IMR-90 (cell line): ENCODE measurements at regions not wholly inside any gene's neighbourhood (a gene's known extent, or its start where the extent isn't known, plus 50 kb on each side); places are given as distances from the start of the nearest gene placed in this dataset.
A peak's percentile ranks its signal among the peaks of the same experiment; 100 is the strongest.

Source experiments
- ATAC-seq: fragments of 200-7000 bp; cut with Tn5 transposase; 2 replicates; pipeline ENCODE4 v1.9.1; 2020; ENCODE audit warnings: low read depth, mild to moderate bottlenecking, moderate library complexity
- BruUV-seq: library from RNA; stranded (reverse); fragments of 400-500 nt; replicated peaks from 2 replicates; lab custom pipeline; 2021; lab: Mats Ljungman, UMichigan
- CTCF ChIA-PET: fragments of 300-600 bp; formaldehyde crosslinking; extraction: SDS; loops from one replicate; lab custom pipeline; 2021; ENCODE audit warnings: antibody characterized with exemption; lab: Yijun Ruan, JAX
- POLR2A ChIA-PET: fragments of 300-600 bp; sonication (Branson Sonifier 250); formaldehyde crosslinking; loops from one replicate; lab custom pipeline; 2022; ENCODE audit warnings: antibody characterized with exemption; ENCODE audit not compliant: unreplicated experiment; lab: Charles Lee
- DNase-seq: peaks from one replicate; pipeline ENCODE4 v3.0.0; 2013
- H2AFZ ChIP-seq: replicated peaks from 2 replicates; pipeline ENCODE3; 2013; ENCODE audit warnings: low read length, mild to moderate bottlenecking; ENCODE audit not compliant: poor library complexity
- H2AK5ac ChIP-seq: 2 replicates; pipeline ENCODE4 v1.6.1; 2013; ENCODE audit warnings: low read depth, low read length, inconsistent platforms
- H2AK9ac ChIP-seq: replicated peaks from 2 replicates; pipeline ENCODE3; 2013; ENCODE audit warnings: mild to moderate bottlenecking, low read depth, low read length, moderate library complexity; ENCODE audit not compliant: poor library complexity
- H2BK120ac ChIP-seq: 2 replicates; pipeline ENCODE4 v1.6.1; 2013; ENCODE audit warnings: low read depth, low read length, inconsistent platforms
- H2BK15ac ChIP-seq: 3 replicates; pipeline ENCODE4 v1.6.1; 2013; ENCODE audit warnings: low read depth, low read length, inconsistent platforms
- H2BK20ac ChIP-seq: 2 replicates; pipeline ENCODE4 v1.6.1; 2013; ENCODE audit warnings: low read depth, mild to moderate bottlenecking, inconsistent platforms, low read length, moderate library complexity
- H2BK5ac ChIP-seq: 2 replicates; pipeline ENCODE4 v1.6.1; 2013; ENCODE audit warnings: mild to moderate bottlenecking, low read depth, low read length, inconsistent platforms; ENCODE audit not compliant: poor library complexity, severe bottlenecking
- H3K14ac ChIP-seq: replicated peaks from 2 replicates; pipeline ENCODE4 v1.6.1; 2013; ENCODE audit warnings: low read depth, low read length, inconsistent platforms
- H3K18ac ChIP-seq: 2 replicates; pipeline ENCODE4 v1.6.1; 2013; ENCODE audit warnings: low read depth, low read length, control low read depth
- H3K23ac ChIP-seq: 2 replicates; pipeline ENCODE4 v1.6.1; 2013; ENCODE audit warnings: low read depth, low read length, inconsistent platforms
- H3K27ac ChIP-seq: 2 replicates; pipeline ENCODE4 v1.5.1; 2013; ENCODE audit warnings: mild to moderate bottlenecking, control low read depth, low read length; ENCODE audit not compliant: insufficient read depth
- H3K27me3 ChIP-seq: 2 replicates; pipeline ENCODE4 v1.6.1; 2013; ENCODE audit warnings: low read length; ENCODE audit not compliant: control insufficient read depth, insufficient read depth
- H3K36me3 ChIP-seq: 2 replicates; pipeline ENCODE4 v1.6.1; 2013; ENCODE audit warnings: low read length, mixed read lengths; ENCODE audit not compliant: control insufficient read depth, insufficient read depth
- H3K4ac ChIP-seq: 2 replicates; pipeline ENCODE4 v1.6.1; 2013; ENCODE audit warnings: low read depth, low read length, inconsistent platforms
- H3K4me1 ChIP-seq: 2 replicates; pipeline ENCODE4 v1.6.1; 2013; ENCODE audit warnings: low read length, mixed read lengths; ENCODE audit not compliant: control insufficient read depth, insufficient read depth
- H3K4me2 ChIP-seq: 2 replicates; pipeline ENCODE4 v1.6.1; 2013; ENCODE audit warnings: low read depth, mild to moderate bottlenecking, control low read depth, low read length, moderate library complexity
- H3K4me3 ChIP-seq: 2 replicates; pipeline ENCODE4 v1.5.1; 2013; ENCODE audit warnings: low read depth, mild to moderate bottlenecking, control low read depth, low read length, moderate library complexity; ENCODE audit not compliant: insufficient read depth
- H3K56ac ChIP-seq: 2 replicates; pipeline ENCODE4 v1.6.1; 2013; ENCODE audit warnings: low read length, inconsistent platforms; ENCODE audit not compliant: insufficient read depth; ENCODE audit errors: extremely low read depth
- H3K79me1 ChIP-seq, 2 experiments: 2 replicates each; pipeline ENCODE4 v1.6.1; 2013; ENCODE audit warnings: low read length in 2 of 2, inconsistent platforms in 1 of 2, low read depth in 1 of 2
- H3K9ac ChIP-seq: 2 replicates; pipeline ENCODE4 v1.6.1; 2013; ENCODE audit warnings: low read depth, low read length, control low read depth
- H3K9me1 ChIP-seq: 2 replicates; pipeline ENCODE4 v1.6.1; 2013; ENCODE audit warnings: low read length, inconsistent platforms; ENCODE audit not compliant: insufficient read depth
- H3K9me3 ChIP-seq: 2 replicates; pipeline ENCODE4 v1.6.1; 2013; ENCODE audit warnings: low read length; ENCODE audit not compliant: control insufficient read depth, insufficient read depth
- H4K20me1 ChIP-seq: 2 replicates; pipeline ENCODE4 v1.6.1; 2013; ENCODE audit warnings: low read length, inconsistent platforms; ENCODE audit not compliant: insufficient read depth
- H4K5ac ChIP-seq: 2 replicates; pipeline ENCODE4 v1.6.1; 2013; ENCODE audit warnings: mild to moderate bottlenecking, low read depth, low read length, control low read depth
- H4K8ac ChIP-seq, 2 experiments: 2 replicates each; pipeline ENCODE4 v1.6.1; 2013; ENCODE audit warnings: low read depth in 2 of 2, low read length in 2 of 2, control low read depth in 1 of 2, inconsistent platforms in 1 of 2
- H4K91ac ChIP-seq: 2 replicates; pipeline ENCODE4 v1.6.1; 2013; ENCODE audit warnings: low read depth, low read length, inconsistent platforms; ENCODE audit not compliant: insufficient read depth
- BHLHE40 ChIP-seq: fragments of 150-350 bp; IDR thresholded peaks from 2 replicates; pipeline ENCODE4 v1.6.1; 2016; ENCODE audit warnings: mild to moderate bottlenecking, low read depth, low read length
- CEBPB ChIP-seq: IDR thresholded peaks from 2 replicates; pipeline ENCODE4 v1.6.1; 2012; ENCODE audit warnings: low read depth, low read length, improper control_type of control experiment
- CHD1 ChIP-seq: IDR thresholded peaks from 2 replicates; pipeline ENCODE4 v1.6.1; 2012; ENCODE audit warnings: low read depth, low read length, improper control_type of control experiment
- CTCF ChIP-seq: conservative IDR thresholded peaks from 2 replicates; pipeline ENCODE4 v1.5.1; 2012; ENCODE audit warnings: mild to moderate bottlenecking, low read depth, low read length, improper control_type of control experiment
- FOS ChIP-seq: fragments of 150-350 bp; IDR thresholded peaks from 2 replicates; pipeline ENCODE4 v1.6.1; 2016; ENCODE audit warnings: low read depth, low read length
- MAFK ChIP-seq: IDR thresholded peaks from 2 replicates; pipeline ENCODE4 v1.6.1; 2012; ENCODE audit warnings: low read depth, low read length, improper control_type of control experiment
- MAZ ChIP-seq: IDR thresholded peaks from 2 replicates; pipeline ENCODE4 v1.6.1; 2012; ENCODE audit warnings: low read depth, mild to moderate bottlenecking, low read length, improper control_type of control experiment, moderate library complexity, borderline replicate concordance
- MXI1 ChIP-seq: IDR thresholded peaks from 2 replicates; pipeline ENCODE4 v1.6.1; 2012; ENCODE audit warnings: low read depth, mild to moderate bottlenecking, low read length, moderate library complexity, borderline replicate concordance
- NFE2L2 ChIP-seq: fragments of 150-350 bp; IDR thresholded peaks from 2 replicates; pipeline ENCODE4 v1.6.1; 2016; ENCODE audit warnings: low read depth, mild to moderate bottlenecking, low read length
- POLR2A ChIP-seq: IDR thresholded peaks from 2 replicates; pipeline ENCODE4 v1.6.1; 2012; ENCODE audit warnings: mild to moderate bottlenecking, low read depth, low read length
- RAD21 ChIP-seq: IDR thresholded peaks from 2 replicates; pipeline ENCODE4 v1.6.1; 2012; ENCODE audit warnings: low read length, improper control_type of control experiment
- RCOR1 ChIP-seq: IDR thresholded peaks from 2 replicates; pipeline ENCODE4 v1.6.1; 2012; ENCODE audit warnings: mild to moderate bottlenecking, low read length, improper control_type of control experiment; ENCODE audit not compliant: insufficient replicate concordance
- RFX5 ChIP-seq: IDR thresholded peaks from 2 replicates; pipeline ENCODE4 v1.8.0; 2012; ENCODE audit warnings: low read depth, mild to moderate bottlenecking, low read length, moderate library complexity
- SMC3 ChIP-seq: fragments of 150-350 bp; IDR thresholded peaks from 2 replicates; pipeline ENCODE4 v1.6.1; 2016; ENCODE audit warnings: low read depth, mild to moderate bottlenecking, antibody characterized with exemption, low read length, moderate library complexity
- USF2 ChIP-seq: fragments of 150-350 bp; IDR thresholded peaks from 2 replicates; pipeline ENCODE4 v1.6.1; 2017; ENCODE audit warnings: mild to moderate bottlenecking, antibody characterized with exemption, low read length, low read depth
- dilution Hi-C: fragments of 300-500 bp; cut with HindIII; formaldehyde crosslinking; loops from one replicate; pipeline ENCODE4 v1.14.3; 2018; ENCODE audit warnings: low sequenced_read_pairs; ENCODE audit not compliant: unreplicated experiment
- in situ Hi-C: fragments of 300-500 bp; cut with MboI; formaldehyde crosslinking; loops from 3 replicates; pipeline ENCODE4 v1.14.3; 2019; ENCODE audit warnings: low sequenced_read_pairs, inconsistent platforms, mixed read lengths
- intact Hi-C: fragments of 100-400 bp; cut with micrococcal nuclease; formaldehyde crosslinking; loops from 2 replicates; pipeline ENCODE4 v1.10.0; 2022
- TF ChIP-seq, protein P1 (sequence below): fragments of 150-350 bp; IDR thresholded peaks from 2 replicates; pipeline ENCODE4 v1.6.1; 2016; ENCODE audit warnings: low read depth, mild to moderate bottlenecking, low read length, moderate library complexity, borderline replicate concordance

GRCh38 chr2:12862541-12862940 lies 145.8 kb downstream of the TRIB2 start:
- ChIA-PET POLR2A (no interaction called here), CTCF (interaction anchor here (0.7 kb wide), 1 partner anchor 55 kb away, joined by 6 read pairs; no protein-coding TSS in a partner anchor)
- Histone ChIP-seq H3K9me1 (peaks cover 7% of the 10 kb centered on the region), H4K20me1 (no peaks in the 10 kb centered on the region), H3K79me1 (no peaks in the 10 kb centered on the region), H3K4me3 (no peak overlapping the region), H3K18ac (no peak overlapping the region), H2AK9ac (no peak overlapping the region), H2AFZ (no peak overlapping the region), H4K5ac (no peak overlapping the region; the same call in 1 of the 2 replicates), H2BK15ac (no peak overlapping the region; the same call in 1 of the 3 replicates), H3K14ac (no peak overlapping the region), H3K4me1 (peaks cover 14% of the 10 kb centered on the region), H3K4ac (no peak overlapping the region), H2AK5ac (no peak overlapping the region), H3K9ac (no peak overlapping the region), H3K36me3 (no peaks in the 10 kb centered on the region), H4K91ac (no peak overlapping the region), H2BK5ac (no peak overlapping the region), H2BK120ac (0 out of 2 replicates have a peak overlapping the region, but pooled peaks have one; percentile 6), H3K27me3 (no peaks in the 10 kb centered on the region), H3K4me2 (no peak overlapping the region), H4K8ac (no peak overlapping the region), H3K27ac (no peak overlapping the region), H3K23ac (no peak overlapping the region), H3K9me3 (peaks cover 7% of the 10 kb centered on the region; the same call in 1 of the 2 replicates), H3K56ac (no peak overlapping the region), H2BK20ac (peak overlapping the region; percentile 10; the same call in 1 of the 2 replicates)
- ATAC-seq (no peak), DNase-seq (no peak)
- BruUV-seq, result no TSS peak
- no peak for TF ChIP-seq CTCF
- no peak for TF ChIP-seq CHD1
- no peak for TF ChIP-seq USF2
- no peak for TF ChIP-seq MAZ
- TF ChIP-seq, protein P1, sequence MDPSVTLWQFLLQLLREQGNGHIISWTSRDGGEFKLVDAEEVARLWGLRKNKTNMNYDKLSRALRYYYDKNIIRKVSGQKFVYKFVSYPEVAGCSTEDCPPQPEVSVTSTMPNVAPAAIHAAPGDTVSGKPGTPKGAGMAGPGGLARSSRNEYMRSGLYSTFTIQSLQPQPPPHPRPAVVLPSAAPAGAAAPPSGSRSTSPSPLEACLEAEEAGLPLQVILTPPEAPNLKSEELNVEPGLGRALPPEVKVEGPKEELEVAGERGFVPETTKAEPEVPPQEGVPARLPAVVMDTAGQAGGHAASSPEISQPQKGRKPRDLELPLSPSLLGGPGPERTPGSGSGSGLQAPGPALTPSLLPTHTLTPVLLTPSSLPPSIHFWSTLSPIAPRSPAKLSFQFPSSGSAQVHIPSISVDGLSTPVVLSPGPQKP, result no peak
- TF ChIP-seq POLR2A, result no peak
- TF ChIP-seq RAD21, result no peak
- no peak for TF ChIP-seq RCOR1
- TF ChIP-seq RFX5, result no peak
- TF ChIP-seq NFE2L2, result no peak
- no peak for TF ChIP-seq CEBPB
- TF ChIP-seq FOS, result no peak
- TF ChIP-seq BHLHE40, result no peak
- no peak for TF ChIP-seq MAFK
- no peak for TF ChIP-seq SMC3
- no peak for TF ChIP-seq MXI1
- dilution Hi-C loops, result no loop called here
- in situ Hi-C loops, result no loop called here
- intact Hi-C loops, result no loop called here
